Suppressor macrophage treated with lipopolysaccharide for 1 hour (primary cell): ENCODE measurements at regions not wholly inside any gene's neighbourhood (a gene's known extent, or its start where the extent isn't known, plus 50 kb on each side); places are given as distances from the start of the nearest gene placed in this dataset.
"Not testable (repeated sequence)": the region's sequence is repeated elsewhere in the genome, so short reads cannot be mapped to it uniquely, and the experiment has no call there.

Source experiments
- DNase-seq, 3 donors: peaks; one replicate each; pipeline ENCODE4 v3.0.0-alpha.2; 2020 to 2022

DNA sequence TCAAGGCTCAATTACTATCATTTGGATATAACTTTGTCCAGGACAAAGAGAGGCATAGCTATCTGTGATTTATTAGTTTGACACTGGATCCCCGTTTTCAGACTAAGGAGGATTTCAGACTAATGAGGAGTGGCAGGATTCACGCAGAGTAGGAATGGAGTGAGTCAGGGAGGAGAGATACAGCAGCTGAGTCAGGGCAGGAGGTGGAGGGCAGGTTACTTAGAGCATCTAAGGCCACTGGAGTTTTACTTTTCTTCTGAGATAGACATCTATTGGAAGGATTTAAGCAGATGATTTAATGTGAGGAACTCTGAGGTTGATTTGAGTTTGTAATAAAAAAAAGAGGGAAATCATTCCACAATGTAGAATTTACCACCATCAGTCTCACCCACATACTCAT lies 110.6 kb downstream of the RPIA start:
- not testable (repeated sequence) for DNase-seq

DNA sequence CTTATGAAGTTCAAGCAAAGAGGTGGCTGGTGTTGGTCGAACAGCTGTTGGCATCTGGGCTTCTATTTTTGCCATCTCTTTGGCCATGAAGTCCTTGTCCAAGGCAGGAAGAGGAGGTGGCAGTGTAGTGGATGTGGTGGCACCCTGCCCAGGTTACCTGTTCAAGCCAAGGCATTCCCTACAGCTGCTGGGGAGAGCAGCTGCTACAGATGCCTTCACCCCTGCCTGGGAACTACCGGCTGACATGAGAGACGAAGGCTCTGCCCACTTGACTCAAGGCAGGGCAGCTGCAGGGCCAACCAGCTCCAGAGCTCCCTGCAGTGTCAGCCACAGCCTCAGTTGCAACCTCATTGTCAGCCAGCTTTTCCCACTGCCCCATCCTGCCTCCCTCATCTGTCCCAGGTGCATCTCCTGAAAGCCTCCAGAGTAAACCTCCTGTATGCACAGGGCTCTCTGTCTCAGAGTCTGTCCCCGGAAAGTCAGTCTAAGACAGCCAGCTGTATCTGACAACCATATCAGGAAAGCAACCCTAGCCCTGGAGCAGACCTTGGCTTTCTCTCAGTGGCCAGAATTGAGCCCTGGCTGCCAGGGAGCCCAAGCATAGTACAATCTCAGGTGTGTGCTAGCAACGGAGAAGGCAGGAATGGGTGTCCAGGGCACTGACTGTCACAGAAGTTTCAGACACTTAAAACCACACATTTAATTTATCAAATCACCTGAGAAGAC lies 115.9 kb downstream of the RPIA start:
- no peak for DNase-seq

DNA sequence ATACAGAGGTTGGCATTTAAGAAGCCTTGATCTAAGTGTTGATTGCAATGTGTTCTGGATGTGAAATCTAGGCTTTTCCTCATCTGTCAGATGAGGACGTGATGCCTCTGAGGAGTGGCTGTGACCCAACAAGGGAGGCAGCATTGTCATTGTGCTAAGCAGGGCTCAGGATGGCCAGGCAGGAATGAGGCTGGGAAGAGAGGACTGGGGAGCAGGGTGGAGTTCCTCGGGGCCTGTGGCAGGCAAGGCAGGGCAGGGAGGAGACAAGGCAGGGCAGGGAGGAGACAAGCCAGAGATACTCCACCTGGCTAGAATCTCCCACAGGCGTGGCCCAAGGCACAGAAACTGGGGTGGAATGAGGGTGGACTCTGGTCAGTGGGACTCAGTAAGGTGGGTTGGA lies 116.6 kb downstream of the RPIA start:
- DNase-seq: no peak

DNA sequence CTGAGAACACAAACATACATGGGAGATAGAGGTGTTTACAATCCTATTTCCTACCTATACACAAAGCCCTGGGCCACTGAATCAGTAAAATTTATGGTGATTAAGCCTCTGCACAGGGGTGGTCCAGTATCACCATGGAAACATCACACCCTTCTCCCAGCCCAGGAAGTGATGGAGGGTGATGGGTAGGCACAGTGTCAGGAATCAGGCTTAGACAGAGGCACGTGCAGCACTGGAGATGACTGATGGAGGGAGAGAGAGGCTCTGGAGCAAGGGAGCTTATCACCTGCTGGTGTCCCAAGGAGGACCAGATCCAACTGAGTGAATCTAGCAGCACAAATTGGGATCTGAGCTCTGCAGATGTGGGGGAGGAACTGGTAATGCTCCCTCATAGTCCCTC lies 117.2 kb downstream of the RPIA start:
- no peak for DNase-seq

DNA sequence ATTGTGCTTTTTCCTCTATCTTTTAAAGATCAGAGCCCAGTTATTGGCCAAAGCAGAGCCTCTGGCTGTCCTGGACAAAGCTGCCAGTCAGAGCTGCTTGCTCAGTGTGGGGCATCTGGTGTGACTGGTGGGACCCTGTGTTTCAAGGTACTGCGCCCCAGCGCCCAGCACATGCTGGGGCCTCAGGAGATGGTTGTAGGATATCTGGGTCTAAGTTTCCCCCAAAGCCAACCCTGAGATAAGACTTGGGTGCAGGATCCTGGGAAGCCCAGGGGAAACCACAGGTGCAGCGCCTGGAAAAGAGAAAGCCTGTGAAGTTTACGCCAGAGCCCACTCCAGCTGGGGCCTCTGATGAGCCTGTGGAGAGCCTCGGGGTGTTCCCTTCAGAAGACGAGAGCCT lies 117.7 kb downstream of the RPIA start:
- no peak for DNase-seq

DNA sequence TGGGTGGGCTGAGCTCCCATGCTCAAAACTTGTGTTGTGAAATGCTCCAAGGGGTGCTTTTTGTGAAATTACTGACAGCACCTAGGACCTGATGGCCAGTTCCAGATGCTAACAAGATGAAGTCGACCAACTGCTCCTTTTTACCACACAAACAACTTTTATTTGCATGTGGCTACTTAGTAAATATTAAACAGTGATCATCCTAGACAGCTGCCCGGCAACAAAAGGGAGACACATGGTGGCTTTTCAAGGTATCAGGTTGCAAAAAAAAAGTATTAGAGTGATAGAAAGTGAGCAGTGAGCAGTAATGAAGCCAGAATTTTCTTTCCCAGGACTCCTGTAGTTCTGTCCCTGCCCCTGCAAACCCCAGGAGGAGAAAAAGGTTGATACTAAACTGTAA lies 118.5 kb downstream of the RPIA start:
- DNase-seq: no peak

DNA sequence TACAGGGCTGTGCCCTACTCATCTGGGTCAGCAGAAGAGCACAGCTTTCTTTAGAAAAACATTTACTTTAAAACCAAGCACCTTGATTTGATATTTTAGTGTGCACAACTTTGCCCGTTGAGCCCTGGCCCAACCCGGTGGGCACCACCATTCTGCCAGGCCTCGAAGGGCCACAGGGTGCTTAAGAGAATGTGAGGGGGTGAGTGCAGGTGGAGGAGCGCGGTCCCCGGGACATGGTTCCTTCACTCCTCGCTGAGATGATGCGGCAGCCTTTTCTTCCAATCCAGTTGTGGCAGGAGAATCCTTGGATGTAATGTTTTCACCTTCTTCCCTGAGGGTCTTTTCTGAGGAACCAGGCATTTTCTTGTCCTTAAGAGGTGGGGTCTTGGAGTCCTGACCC lies 119.0 kb downstream of the RPIA start:
- no peak for DNase-seq

DNA sequence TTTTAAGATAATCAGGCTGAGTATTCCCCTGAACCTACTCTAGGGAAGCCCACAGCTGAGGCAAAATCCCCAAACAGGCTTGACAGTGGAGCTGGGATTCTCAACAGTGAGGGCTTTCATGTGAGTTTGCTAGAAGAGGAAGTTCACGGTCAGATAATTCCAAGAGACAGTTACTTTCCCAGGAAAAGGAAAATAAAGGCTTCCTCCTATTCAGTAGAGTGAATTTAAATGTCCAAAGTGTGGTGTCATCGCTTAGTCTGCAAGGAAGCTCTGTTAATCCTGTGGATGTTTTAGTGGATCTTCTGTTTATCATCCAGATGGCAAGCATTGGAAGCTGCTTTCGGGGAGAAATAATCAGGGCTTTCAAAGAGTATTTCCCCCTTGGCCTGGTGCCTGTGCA lies 119.8 kb downstream of the RPIA start:
- DNase-seq: peak in 1 of 3 donors; percentile 2

DNA sequence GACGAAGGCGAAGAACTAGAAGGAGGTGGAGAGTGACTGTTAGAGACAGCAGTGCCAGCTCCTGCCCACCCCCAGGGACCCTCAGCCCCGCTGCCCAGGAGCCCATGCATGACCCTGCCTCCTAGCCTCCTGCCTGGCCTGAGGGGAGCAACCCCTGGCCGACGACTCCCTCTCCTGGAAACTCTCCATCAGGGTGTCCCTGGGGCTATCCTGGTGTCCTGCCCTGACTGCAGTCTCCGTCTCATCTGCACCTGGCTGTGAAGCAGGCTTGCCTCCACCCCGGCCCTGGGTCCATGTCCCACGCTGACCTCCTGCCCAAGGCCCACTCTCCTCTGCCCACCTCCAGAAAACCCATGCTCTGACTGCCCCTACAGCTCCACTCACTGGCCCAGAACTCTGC lies 120.2 kb downstream of the RPIA start:
- DNase-seq: no peak

DNA sequence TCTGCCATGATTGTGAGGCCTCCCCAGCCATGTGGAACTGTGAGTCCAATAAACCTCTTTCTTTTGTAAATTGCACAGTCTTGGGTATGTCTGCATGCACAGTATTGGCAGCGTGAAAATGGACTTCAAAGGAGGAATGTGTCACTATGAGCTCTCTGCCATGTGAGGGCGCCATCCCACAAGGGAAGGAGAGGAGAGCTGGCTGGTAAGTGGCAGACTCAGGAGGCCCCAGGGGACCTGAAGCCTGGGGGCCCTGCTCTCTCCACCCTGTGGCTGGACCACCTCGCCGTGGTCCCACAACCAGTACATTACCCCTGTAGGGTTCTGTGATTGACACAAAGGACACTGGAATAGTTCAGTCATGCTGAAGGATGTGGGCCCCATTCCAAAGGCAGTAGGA lies 122.1 kb downstream of the RPIA start:
- DNase-seq: no peak

DNA sequence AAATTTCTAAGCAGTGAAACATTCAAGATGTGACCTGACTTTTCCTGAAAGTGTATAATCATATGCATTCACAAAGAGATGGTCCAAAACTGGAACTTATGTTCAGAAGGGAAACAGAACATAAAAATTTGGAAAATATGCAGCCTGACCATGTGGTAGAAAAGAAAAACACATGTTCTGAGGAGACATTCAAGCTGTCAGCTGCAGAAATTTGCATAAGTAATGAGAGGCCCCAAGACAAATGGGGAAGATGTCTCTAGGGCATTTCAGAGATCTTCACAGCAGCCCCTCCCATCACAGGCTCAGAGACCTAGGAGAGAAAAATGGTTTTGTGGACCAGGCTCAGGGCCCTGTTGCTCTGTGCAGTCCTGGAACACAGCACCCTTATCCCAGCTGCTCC lies 123.8 kb downstream of the RPIA start:
- no peak for DNase-seq

DNA sequence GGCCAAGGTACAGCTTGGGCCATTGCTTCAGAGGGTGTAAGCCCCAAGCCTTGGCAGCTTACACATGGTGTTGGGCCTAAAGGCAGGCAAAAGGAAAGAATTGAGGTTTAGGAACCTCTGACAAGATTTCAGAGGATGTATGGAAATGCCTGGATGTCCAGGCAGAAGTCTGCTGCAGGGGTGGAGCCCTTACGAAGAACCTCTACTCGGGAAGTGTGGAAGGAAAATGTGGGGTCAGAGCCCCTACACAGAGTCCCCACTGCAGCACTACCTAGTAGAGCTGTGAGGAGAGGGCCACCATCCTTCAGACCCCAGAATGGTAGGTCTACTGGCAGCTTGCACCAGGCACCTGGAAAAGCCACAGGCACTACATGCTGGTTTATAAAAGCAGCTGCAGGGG lies 124.2 kb downstream of the RPIA start:
- DNase-seq: no peak

DNA sequence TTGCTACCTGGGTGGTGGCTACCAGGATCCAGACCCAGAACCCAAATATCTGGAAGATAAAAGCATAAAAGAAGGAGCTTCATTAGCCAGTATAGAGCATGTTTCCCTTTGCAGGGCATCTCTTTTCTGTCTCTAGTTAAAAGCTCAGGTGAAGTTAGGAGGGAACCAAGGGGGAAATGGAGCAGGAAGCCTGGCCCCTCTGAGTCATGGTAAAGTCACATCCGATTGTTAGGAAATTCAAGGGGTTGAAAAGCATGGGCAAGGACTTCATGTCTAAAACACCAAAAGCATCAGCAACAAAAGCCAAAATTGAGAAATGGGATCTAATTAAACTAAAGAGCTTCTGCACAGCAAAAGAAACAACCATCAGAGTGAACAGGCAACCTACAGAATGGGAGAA lies 126.9 kb downstream of the RPIA start:
- DNase-seq: no peak

DNA sequence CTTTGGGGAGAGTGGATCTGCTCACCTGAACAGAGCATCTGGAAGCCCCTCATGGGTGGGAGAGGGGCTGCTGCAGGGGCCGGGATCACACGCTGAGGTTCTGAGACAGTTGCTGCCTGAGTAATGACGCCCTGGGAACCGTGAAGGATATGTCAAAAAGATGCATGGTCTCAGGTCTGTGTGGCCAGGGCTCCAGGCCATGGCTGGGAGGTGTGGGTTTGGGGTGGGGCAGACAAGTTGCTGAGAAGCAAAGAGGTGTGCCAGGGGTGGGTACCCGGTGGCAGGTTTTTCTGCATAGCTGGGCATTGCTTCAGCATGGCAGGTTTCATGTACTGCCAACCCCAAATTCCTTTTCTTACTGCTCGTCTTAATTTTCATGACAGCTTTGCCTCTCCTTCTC lies 133.5 kb downstream of the RPIA start:
- DNase-seq: no peak

DNA sequence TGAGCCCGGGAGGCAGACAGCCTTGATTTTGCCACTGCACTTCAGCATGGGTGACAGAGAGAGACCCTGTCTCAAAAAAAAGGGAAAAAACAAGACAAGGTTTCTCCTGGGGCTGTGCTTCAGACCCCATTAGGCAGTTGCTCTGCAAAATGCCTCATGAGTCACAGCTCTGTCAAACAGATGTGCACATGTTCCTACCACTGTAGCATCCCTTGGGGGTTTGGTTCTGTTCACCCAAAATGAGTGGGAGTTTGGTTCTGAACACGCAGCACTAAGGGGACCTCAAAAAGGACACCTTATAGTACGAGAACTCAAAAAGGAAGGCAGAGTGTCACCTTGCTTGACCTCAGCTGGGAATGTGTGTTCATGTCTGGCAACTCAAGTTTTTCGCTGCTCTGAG lies 134.9 kb downstream of the RPIA start:
- no peak for DNase-seq

DNA sequence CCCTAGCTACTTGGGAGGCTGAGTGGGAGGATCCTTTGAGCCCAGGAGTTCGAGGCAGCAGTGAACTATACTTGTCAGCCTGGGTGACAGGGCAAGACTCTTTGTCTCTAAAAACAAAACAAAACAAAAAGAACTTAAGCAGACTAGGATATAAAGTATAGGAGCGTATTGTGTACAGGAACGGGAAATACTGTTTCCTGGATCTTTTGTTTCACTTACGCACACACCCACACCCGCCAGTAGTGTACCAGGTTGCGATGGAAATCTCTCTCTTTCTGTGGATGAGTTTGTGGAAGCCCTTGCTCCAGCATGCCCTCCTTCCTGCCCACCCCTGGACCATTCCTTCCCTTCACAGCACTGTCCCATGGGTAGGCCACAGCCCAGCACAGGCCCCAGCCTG lies 136.3 kb downstream of the RPIA start:
- DNase-seq: no peak

DNA sequence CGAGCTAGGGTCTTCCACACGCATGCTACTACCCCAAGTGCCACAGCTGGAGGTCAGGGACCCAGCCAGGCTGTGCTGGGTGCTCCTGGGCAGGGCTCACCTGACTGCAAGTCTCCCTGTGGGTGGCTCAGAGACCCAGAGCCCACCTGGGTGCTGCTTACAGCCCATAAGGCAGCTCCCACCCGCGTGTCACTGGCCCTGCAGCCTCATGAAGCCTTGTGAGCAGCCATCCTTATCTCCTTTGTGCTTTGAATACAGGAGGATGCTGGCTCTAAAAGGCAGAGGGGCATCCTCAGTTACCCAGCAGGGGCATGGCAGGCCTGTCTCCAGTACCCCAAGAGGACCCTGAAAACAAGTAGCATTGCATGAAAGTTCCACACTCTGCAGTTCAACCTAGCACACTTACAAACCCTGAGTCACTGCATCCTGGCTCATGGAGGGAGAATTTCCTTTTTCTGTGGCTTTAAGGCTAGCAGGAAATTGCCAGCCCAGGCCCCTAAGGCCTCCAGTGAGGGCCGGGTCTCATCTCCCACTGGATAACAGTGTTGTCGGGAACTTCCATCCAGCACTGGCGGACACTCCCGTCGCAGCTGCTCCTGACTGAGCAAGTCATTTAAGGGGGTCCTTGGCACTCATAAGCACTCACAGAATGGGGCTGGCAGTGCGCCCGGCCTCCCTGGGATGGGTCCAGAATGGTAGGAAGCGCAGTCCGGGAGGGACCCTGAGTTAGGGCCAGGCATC lies 137.1 kb downstream of the RPIA start:
- no peak for DNase-seq

DNA sequence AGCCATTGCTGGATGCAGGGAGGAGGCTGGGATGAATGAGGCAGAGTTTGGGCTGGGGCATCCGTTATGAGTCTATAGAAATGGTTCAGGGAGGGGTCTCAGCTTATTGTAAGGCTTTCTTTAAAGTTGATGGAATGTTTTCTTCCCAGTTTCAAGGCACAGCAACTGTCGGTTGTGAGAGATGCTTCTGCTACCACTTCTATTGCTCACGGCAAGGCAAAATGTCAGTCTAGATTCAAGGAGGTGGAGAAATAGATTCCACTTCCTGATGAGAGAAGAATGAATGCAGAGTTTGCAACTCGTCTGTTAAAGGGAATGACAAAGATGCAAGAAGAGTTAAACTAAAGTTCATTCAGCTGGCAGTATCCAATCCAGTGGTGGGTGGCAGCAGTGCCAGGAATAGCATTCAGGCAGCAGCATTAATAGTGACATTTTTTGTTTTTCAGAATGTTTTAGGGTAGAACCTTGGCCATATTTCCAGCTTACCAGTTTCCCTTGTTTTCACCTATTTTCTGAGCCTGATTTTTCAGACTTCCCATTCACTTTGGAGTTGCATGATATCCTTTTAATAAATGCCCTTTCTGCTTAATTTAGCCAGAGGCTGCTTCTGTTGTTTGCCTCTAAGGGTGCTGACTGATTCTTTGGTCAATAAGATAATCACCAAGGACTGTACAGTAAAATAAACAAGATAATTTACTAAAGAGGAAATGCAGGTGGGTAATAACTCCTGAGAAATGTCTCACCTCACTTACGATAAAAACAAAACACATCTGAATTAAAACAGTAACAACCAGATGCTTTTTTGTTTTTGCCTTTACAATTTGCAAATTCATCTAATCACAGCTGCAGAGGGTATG lies 138.4 kb downstream of the RPIA start:
- DNase-seq: no peak

DNA sequence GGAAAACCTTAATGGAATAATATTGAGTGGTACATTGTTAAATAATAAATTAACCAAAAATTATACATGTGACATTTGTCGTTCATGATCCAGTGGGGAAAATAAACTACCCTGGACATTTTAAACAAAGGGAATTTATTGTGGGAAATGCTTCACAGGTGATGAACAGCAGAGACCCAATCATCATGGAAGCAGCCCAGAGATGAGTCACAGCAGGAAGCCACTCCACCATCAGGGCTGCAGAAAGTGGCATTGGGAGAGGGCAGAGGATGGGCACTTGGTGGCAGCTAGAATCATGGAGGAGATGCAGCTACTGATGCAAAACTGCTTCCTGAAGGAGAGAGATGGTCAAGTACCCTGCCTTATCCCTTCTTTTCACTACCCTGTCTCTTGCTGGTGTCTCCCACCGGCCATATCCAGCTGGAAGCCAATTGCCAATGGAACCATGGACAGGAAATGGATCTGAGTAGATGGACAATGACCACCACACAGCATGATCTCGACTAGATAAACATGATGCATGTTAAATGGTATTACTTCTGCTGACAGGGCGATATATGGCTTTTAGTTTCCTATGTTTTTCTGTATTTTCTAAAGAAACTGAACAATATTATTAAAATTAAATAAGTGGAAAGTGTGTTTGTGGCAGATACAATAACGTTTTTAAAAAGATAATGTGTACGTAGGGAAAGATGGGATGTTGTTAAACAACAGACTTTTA lies 139.8 kb downstream of the RPIA start:
- no peak for DNase-seq

DNA sequence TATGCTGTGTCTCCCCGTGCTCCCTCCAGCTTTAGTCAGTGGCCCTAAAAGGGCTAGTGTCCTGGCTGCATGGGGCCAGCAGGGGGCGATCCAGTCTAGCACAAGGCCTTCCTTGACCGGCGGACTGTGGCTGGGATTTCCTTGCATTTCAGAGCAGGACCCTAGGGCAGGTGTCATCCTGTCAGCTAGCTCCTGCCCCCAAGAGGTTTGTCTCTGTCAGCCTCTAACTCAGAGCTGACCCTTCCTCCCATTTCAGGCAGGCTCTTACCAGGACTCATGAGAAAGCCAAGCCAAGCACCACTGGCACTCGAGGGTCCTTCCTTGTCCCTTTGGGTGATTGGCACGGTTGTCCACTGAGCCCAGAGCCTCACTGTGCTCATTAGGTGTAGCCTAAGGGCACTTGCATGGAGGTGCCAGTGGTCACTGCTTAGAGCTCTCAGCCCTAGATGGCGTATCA lies 140.3 kb downstream of the RPIA start:
- peak; percentile 63 to 85 (median 75) for DNase-seq

DNA sequence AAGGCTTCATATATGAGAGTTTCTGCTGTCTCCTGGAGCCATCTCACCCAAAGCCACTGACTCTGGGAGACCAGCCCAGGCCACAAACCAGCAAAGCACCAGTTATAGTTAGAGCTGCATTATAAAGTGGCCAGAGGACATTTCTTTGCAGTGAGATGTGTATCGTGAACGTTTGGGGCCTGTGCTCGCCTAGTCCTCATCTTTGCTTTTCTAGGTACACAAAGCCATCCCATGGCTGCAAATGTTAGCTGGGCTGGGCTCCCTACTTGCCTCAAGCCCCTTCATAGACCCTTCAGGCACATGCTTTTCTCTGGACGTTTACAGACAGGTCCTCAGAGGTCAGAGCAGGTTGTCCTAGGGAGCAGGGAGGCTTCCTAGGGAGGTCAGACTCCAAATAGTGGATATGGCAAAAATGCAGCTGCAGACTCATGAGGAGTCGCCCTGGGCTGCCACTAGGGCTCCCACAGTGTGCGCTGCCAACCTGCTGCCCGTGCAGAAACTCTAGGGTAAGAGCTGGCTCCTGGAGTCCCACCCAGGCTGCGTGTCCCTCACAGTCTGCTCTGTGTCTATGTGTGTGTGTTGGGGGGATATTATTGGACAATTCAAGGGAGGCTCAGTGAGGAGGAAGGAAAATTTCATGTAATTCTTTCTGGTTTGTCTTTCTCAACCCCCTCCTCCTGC lies 141.0 kb downstream of the RPIA start:
- DNase-seq: no peak

DNA sequence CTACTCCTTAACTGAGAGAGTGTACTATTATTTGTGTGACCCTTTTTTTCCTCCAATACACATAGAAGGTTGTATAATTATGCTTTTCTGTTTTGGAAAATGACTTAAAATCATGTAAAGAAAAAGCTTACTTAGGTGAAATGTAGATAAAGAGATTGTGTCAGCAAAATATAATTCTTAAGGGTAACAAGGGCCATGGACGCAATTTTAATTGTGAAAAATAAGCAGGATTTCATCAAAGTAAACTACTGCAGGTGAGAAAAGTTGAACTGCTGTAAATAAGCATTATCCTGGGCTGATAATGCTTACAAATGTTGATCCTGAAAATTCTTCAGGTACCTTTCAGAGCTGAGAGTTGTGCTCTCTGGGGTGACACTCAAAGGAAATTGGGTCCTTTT lies 141.5 kb downstream of the RPIA start:
- DNase-seq: no peak
